IPS-15b (cell line): ENCODE measurements at regions not wholly inside any gene's neighbourhood (a gene's known extent, or its start where the extent isn't known, plus 50 kb on each side); places are given as distances from the start of the nearest gene placed in this dataset.

ENCODE experiments used
- H3K27me3 ChIP-seq: one replicate; pipeline ENCODE4 v1.6.1; 2013; ENCODE audit warnings: low read length; ENCODE audit not compliant: control insufficient read depth, insufficient read depth
- H3K36me3 ChIP-seq: one replicate; pipeline ENCODE4 v1.6.1; 2013; ENCODE audit warnings: low read length; ENCODE audit not compliant: control insufficient read depth, insufficient read depth
- H3K4me1 ChIP-seq: one replicate; pipeline ENCODE4 v1.6.1; 2013; ENCODE audit warnings: mild to moderate bottlenecking, low read length; ENCODE audit not compliant: control insufficient read depth, insufficient read depth
- H3K4me3 ChIP-seq: one replicate; pipeline ENCODE4 v1.5.1; 2013; ENCODE audit warnings: low read depth, low read length
- H3K9ac ChIP-seq: one replicate; pipeline ENCODE4 v1.6.1; 2013; ENCODE audit warnings: low read depth, mild to moderate bottlenecking, low read length
- H3K9me3 ChIP-seq: one replicate; pipeline ENCODE4 v1.6.1; 2013; ENCODE audit warnings: mild to moderate bottlenecking, low read length; ENCODE audit not compliant: control insufficient read depth, insufficient read depth

GRCh38 chr5:2423634-2424033 lies 327.8 kb downstream of the IRX2 start:
- Histone ChIP-seq H3K36me3 (no peaks in the 10 kb centered on the region), H3K4me1 (no peaks in the 10 kb centered on the region), H3K9me3 (no peaks in the 10 kb centered on the region), H3K27me3 (no peaks in the 10 kb centered on the region), H3K9ac (no peak overlapping the region), H3K4me3 (no peak overlapping the region)

- Histone ChIP-seq H3K9ac (no peak overlapping the region), H3K27me3 (peaks cover 3% of the 10 kb centered on the region), H3K4me1 (no peaks in the 10 kb centered on the region), H3K36me3 (no peaks in the 10 kb centered on the region), H3K4me3 (no peak overlapping the region), H3K9me3 (no peaks in the 10 kb centered on the region)
Measured at GRCh38 chr5:2417301-2417700, 334.2 kb downstream of the IRX2 start.

GRCh38 chr5:2415678-2416077 lies 335.8 kb downstream of the IRX2 start:
- H3K9me3 ChIP-seq = no peaks in the 10 kb centered on the region
- H3K36me3 ChIP-seq = no peaks in the 10 kb centered on the region
- no peaks in the 10 kb centered on the region for H3K4me1 ChIP-seq
- H3K9ac ChIP-seq = no peak overlapping the region
- H3K4me3 ChIP-seq = no peak overlapping the region
- H3K27me3 ChIP-seq = peaks cover 3% of the 10 kb centered on the region

- no peaks in the 10 kb centered on the region for H3K36me3 ChIP-seq
- H3K27me3 ChIP-seq = peaks cover 2% of the 10 kb centered on the region
- H3K4me1 ChIP-seq = no peaks in the 10 kb centered on the region
- H3K4me3 ChIP-seq = no peak overlapping the region
- H3K9ac ChIP-seq = no peak overlapping the region
- no peaks in the 10 kb centered on the region for H3K9me3 ChIP-seq
Measured at GRCh38 chr5:2410451-2410850, 341.0 kb downstream of the IRX2 start.

GRCh38 chr5:2403296-2403695 lies 348.2 kb downstream of the IRX2 start:
- Histone ChIP-seq H3K4me3 (no peak overlapping the region), H3K9ac (no peak overlapping the region), H3K27me3 (no peaks in the 10 kb centered on the region), H3K4me1 (no peaks in the 10 kb centered on the region), H3K36me3 (no peaks in the 10 kb centered on the region), H3K9me3 (no peaks in the 10 kb centered on the region)

GRCh38 chr5:2399804-2400203 lies 351.7 kb downstream of the IRX2 start:
- Histone ChIP-seq H3K4me1 (no peaks in the 10 kb centered on the region), H3K27me3 (no peaks in the 10 kb centered on the region), H3K36me3 (no peaks in the 10 kb centered on the region), H3K9ac (no peak overlapping the region), H3K4me3 (no peak overlapping the region), H3K9me3 (no peaks in the 10 kb centered on the region)

GRCh38 chr5:2399096-2399495 lies 352.4 kb downstream of the IRX2 start:
- H3K27me3 ChIP-seq = no peaks in the 10 kb centered on the region
- H3K4me1 ChIP-seq = no peaks in the 10 kb centered on the region
- no peak overlapping the region for H3K4me3 ChIP-seq
- no peaks in the 10 kb centered on the region for H3K36me3 ChIP-seq
- H3K9ac ChIP-seq = no peak overlapping the region
- H3K9me3 ChIP-seq = no peaks in the 10 kb centered on the region

GRCh38 chr5:2393556-2393955 lies 357.9 kb downstream of the IRX2 start:
- H3K9ac ChIP-seq = no peak overlapping the region
- no peaks in the 10 kb centered on the region for H3K9me3 ChIP-seq
- no peak overlapping the region for H3K4me3 ChIP-seq
- no peaks in the 10 kb centered on the region for H3K4me1 ChIP-seq
- no peaks in the 10 kb centered on the region for H3K27me3 ChIP-seq
- H3K36me3 ChIP-seq = no peaks in the 10 kb centered on the region

- H3K27me3 ChIP-seq = no peaks in the 10 kb centered on the region
- H3K36me3 ChIP-seq = no peaks in the 10 kb centered on the region
Measured at GRCh38 chr5:2391566-2391965, 359.9 kb downstream of the IRX2 start.

GRCh38 chr5:2391021-2391420 lies 360.5 kb downstream of the IRX2 start:
- H3K36me3 ChIP-seq = no peaks in the 10 kb centered on the region
- no peak overlapping the region for H3K9ac ChIP-seq
- no peaks in the 10 kb centered on the region for H3K4me1 ChIP-seq
- H3K4me3 ChIP-seq = no peak overlapping the region
- no peaks in the 10 kb centered on the region for H3K9me3 ChIP-seq
- H3K27me3 ChIP-seq = no peaks in the 10 kb centered on the region

More at GRCh38 chr5:2391566-2391965, 359.9 kb downstream of the IRX2 start:
- H3K9ac ChIP-seq = no peak overlapping the region
- H3K4me3 ChIP-seq = no peak overlapping the region
- no peaks in the 10 kb centered on the region for H3K4me1 ChIP-seq
- no peaks in the 10 kb centered on the region for H3K9me3 ChIP-seq

- H3K9me3 ChIP-seq = no peaks in the 10 kb centered on the region
- no peaks in the 10 kb centered on the region for H3K27me3 ChIP-seq
- H3K4me1 ChIP-seq = no peaks in the 10 kb centered on the region
- no peak overlapping the region for H3K9ac ChIP-seq
- no peak overlapping the region for H3K4me3 ChIP-seq
- H3K36me3 ChIP-seq = no peaks in the 10 kb centered on the region
Measured at GRCh38 chr5:2388571-2388970, 362.9 kb downstream of the IRX2 start.

GRCh38 chr5:2387634-2388325 lies 363.7 kb downstream of the IRX2 start:
- no peaks in the 10 kb centered on the region for H3K27me3 ChIP-seq
- H3K9ac ChIP-seq = no peak overlapping the region
- H3K4me3 ChIP-seq = no peak overlapping the region
- H3K36me3 ChIP-seq = no peaks in the 10 kb centered on the region
- H3K4me1 ChIP-seq = no peaks in the 10 kb centered on the region
- no peaks in the 10 kb centered on the region for H3K9me3 ChIP-seq
